Activated CD4-positive, alpha-beta T cell treated with anti-CD3 and anti-CD28 coated beads for 48 hours (primary cell): ENCODE measurements at regions not wholly inside any gene's neighbourhood (a gene's known extent, or its start where the extent isn't known, plus 50 kb on each side); places are given as distances from the start of the nearest gene placed in this dataset.

Experiments
- DNase-seq: peaks from one replicate; pipeline ENCODE4 v3.0.0-alpha.2; 2020

DNA sequence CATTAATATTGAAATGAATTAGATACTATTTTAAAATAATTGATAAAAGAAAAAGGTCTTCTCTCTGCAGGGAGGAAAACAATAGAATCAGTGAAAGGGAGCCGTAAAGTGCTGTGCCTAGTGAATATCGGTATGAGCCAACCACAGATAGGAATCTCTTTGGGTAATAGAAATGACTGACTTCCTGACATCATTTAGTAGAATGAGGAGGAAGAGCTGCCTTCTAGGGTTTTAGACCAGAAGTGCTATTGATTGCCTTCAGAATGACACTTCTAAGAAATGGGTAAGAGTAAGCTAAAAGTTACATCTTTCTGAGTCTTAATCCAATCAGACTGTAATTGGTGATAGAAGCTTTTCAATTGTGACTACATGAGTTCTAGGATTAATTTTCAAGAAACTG, 134.0 kb upstream of the MAP9 start:
- no peak for DNase-seq

GRCh38 chr4:155509555-155509954, 132.8 kb upstream of the MAP9 start:
- no peak for DNase-seq

- no peak for DNase-seq
Observed at GRCh38 chr4:155506745-155507144, 130.0 kb upstream of the MAP9 start.

- DNase-seq: no peak
Observed at GRCh38 chr4:155505321-155505720, 128.6 kb upstream of the MAP9 start.

DNA sequence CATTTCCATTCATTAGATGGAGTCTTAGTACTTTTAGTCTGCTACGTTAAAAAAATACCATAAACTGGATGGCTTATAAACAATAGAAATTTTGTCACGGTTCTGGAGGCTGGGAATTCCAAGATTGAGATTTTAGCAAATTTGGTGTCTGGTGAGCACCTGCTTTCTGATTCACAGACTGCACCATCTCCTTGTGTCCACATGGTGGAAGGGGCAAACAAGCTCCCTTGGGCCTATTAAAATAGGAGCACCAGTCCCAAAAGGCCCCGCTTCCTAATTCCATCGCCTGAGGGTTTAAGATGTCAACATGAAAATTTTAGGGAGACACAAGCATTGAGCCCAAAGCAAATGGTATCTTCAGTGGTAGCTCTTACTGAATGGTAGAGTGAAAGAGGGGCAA, 120.5 kb upstream of the MAP9 start:
- DNase-seq: no peak

GRCh38 chr4:155496294-155496626, 119.5 kb upstream of the MAP9 start:
- no peak for DNase-seq

- no peak for DNase-seq
Observed at GRCh38 chr4:155495572-155496293, 119.0 kb upstream of the MAP9 start.

- DNase-seq: no peak
Observed at GRCh38 chr4:155494037-155494718, 117.4 kb upstream of the MAP9 start.

DNA sequence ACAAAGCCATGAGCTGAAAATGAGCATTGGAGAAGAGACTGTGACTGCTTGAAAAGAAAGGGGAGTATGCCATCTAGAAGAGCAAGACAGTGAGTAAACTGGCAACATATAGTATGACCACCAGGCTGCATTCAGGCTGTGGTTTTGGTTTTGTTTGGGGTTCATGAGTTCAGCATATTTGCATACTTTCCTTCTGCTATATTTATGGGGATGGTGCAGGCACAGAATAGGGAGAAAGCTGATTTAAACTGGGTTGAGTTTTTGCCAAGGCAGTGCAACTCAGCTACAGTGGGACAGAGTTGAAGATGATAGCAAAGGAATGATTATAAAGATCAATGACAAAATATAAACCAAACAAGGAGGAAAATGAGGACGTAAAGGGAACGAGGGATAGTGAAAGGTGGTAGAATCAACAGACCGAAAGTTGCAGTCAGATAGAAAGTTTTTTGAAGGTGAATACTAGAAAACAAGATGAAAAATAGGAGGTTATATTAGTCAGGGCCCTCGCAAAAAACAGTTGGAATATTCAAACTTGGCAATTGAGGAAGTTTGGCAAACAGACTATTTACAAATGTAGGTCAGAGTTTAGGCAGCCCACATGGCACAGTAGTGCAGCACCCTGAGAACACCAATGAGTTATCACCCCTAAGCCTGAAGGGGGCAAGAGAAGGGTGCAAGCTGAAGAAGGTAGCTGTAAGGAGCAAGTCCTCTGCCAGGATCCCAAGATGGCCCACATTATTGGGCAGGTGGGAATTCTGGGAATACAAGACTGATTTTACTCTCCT, 114.8 kb upstream of the MAP9 start:
- DNase-seq: no peak

- no peak for DNase-seq
Observed at GRCh38 chr4:155489271-155489670, 112.5 kb upstream of the MAP9 start.

- DNase-seq: no peak
Observed at GRCh38 chr4:155488691-155489090, 111.9 kb upstream of the MAP9 start.

GRCh38 chr4:155487210-155487609, 110.4 kb upstream of the MAP9 start:
- DNase-seq: no peak

DNA sequence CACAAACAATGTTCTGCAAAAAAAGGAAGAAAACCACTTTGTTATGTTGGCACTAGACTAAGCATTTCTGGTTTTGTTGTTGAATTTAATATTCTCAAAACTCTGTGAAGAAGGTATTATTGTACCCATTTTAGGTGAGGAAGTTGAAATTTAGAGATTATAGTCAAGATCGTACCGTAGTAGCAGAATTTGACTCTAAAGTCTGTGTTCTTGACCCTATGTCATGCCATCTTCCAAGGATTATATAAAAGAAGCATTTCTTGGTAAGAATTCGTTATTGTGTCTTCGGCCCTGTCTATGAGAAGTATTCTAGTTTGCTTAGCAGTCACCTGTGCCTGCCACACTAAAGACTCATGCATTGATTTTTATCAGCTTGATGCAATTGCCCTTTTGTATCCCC, 104.4 kb upstream of the MAP9 start:
- DNase-seq: no peak

- DNase-seq: no peak
Observed at GRCh38 chr4:155479835-155480234, 103.1 kb upstream of the MAP9 start.

GRCh38 chr4:155478336-155478835, 101.6 kb upstream of the MAP9 start:
- no peak for DNase-seq

- no peak for DNase-seq
Observed at GRCh38 chr4:155474758-155475157, 98.0 kb upstream of the MAP9 start.

GRCh38 chr4:155473420-155474095, 96.8 kb upstream of the MAP9 start:
- DNase-seq: no peak

DNA sequence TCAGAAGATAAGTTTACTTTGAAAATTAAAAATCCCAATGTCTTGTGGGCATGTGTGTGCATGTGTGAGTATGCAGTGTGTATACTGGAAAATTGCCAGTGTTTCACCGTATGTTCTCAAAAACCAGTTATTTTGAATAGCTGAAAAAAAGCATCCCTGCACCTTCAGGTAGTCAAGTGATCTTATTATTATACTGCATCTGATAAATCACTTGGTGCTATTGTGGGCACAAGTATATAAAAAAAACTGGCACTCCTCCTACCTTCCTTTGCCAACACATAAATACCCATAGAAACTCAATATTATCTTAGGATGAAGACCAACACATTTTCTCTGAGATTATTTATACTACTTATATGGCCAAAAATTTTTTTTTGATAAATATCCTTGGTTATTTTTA, 91.5 kb upstream of the MAP9 start:
- DNase-seq: no peak

GRCh38 chr4:155450676-155451075, 73.9 kb upstream of the MAP9 start:
- no peak for DNase-seq

DNA sequence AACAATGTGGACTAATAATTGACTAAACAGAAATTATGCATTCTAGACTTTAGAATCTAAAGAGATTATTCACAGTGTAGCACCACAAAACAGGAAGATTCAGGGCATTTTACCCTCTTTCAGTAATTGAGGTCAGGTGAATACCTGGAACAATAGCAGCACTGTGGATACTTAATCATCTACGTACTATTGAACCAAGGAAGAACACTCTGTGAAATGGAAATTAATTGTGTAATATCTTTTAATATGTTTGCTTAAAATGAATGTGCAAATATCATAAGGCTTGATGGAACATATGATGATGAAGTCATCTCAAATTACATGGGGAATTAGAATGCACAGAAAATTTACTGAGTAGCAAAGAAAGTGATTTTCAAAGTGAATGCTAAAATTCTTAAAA, 68.5 kb upstream of the MAP9 start:
- no peak for DNase-seq

- no peak for DNase-seq
Observed at GRCh38 chr4:155444721-155445120, 68.0 kb upstream of the MAP9 start.

DNA sequence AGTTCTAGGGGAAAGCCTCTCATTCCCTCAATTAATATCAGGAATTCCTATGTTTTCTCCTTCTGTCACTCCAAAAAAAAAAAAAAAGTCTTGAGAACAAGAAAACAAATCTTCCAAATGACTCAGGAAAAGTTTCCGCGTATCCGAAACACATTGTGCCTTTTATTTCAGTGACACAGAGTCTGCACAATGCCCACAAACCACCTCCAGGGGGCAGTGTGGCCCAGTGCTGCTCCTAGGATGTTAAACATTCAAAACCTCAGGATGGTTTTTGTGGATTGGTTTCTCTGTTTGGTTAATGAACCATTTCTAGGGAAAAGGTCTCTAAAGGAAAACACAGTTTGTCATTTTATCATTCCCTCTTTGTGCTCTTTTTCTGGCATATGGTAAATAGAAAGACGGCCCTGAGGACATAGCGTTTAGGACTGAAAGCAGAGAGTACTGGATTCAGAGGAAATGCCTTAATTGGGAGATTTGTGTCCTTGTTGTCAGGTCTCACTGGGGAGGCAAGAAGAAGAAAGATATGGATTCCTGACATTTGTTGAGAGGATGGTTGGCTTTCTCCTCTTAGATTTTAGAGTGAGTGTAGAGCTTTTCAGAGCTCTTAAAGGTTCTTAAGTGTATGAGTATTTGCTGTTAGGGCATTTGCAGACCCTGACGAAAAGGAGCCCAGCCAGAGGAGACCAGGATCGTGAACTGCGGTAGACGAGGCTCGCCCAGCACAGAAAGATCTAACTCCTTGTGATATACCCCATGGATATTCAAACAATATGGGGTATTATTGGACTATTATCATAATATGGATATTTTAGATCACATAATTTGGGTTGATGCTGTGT, 65.7 kb upstream of the MAP9 start:
- DNase-seq: peak; percentile 72
